WI38 (cell line): ENCODE measurements at regions not wholly inside any gene's neighbourhood (a gene's known extent, or its start where the extent isn't known, plus 50 kb on each side); places are given as distances from the start of the nearest gene placed in this dataset.
"Not testable (repeated sequence)": the region's sequence is repeated elsewhere in the genome, so short reads cannot be mapped to it uniquely, and the experiment has no call there.

Source experiments
- H3K4me3 ChIP-seq: 2 replicates; pipeline ENCODE4 v1.5.1; 2011; ENCODE audit warnings: low read depth, mild to moderate bottlenecking, control low read depth, low read length
- CTCF ChIP-seq: IDR thresholded peaks from 2 replicates; pipeline ENCODE4 v1.5.1; 2012; ENCODE audit warnings: low read depth, mild to moderate bottlenecking, control low read depth, low read length

- no peak overlapping the region for H3K4me3 ChIP-seq
- TF ChIP-seq CTCF, result no peak
Observed at GRCh38 chr2:111534910-111535352, 349.1 kb downstream of the ANAPC1 start.

DNA sequence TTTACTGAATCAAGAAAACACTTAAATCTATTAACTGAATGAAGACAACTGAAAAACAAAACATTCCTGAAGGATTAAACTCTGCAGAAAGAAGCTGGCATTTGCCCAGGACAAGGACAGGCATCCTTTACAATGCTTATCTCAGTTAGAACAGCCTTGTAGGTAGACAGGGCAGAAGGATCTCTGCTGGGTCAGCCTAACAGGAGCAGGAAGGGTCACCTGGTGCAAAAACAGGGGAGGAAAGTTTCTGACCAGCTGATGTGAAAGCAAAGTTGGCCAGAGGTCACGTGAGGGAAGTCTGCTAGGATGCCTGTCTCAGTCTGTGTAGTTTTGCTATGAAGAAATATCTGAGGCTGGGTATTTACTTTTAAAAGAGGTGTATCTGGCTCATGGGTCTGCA is 348.6 kb downstream of the ANAPC1 start:
- no peak for TF ChIP-seq CTCF
- no peak overlapping the region for H3K4me3 ChIP-seq

DNA sequence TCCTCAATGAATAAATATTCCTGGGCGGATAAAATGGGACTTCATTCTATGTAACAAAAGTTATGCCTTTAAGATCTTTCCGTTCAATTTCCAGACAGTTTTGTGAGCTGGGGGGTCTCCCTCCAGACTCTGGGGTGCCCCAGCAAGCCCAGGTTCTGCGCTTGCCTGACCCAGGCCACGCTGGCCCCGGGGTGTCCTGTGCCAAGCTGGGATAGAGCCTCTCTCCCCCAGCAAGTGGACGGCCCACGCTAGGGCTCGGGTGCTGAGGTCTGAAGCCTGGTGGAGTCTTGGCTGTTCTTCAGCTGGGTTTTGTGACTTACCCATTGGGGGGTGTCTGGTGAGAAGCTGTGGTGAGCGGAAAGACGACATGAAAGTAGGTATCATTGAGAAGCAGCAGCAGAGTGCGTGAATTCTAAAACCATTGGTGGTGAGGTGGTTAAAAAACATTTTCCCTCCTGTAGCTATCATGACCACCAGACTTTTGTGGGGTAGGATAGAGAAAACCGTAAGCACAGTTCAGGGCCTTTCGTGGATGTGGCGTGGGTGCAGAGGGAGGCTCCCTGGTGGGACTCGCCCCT is 346.8 kb downstream of the ANAPC1 start:
- TF ChIP-seq CTCF, result no peak

DNA sequence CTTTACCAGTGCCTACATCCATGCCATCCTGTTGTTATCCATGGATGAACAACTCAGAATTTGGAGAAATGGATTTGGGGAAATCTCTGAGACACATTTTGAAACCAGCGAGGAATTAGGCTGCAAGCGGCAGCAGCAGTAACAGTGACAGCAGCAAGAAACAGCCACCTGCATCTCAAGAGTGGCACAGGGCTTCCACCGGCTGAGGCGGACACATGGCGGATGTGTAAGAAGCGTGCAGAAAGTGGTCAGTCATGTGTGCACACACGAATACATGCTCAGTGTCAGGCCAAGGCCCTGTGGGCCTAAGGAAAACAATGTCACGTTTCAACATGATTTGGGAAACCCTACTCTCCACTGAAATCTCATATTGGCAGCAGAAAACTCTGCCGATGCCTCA is 344.0 kb downstream of the ANAPC1 start:
- not testable (repeated sequence) for H3K4me3 ChIP-seq

More for the DNA sequence above, 346.8 kb downstream of the ANAPC1 start:
- no peak overlapping the region for H3K4me3 ChIP-seq

GRCh38 chr2:111542120-111542774 is 341.7 kb downstream of the ANAPC1 start:
- not testable (repeated sequence) for H3K4me3 ChIP-seq

DNA sequence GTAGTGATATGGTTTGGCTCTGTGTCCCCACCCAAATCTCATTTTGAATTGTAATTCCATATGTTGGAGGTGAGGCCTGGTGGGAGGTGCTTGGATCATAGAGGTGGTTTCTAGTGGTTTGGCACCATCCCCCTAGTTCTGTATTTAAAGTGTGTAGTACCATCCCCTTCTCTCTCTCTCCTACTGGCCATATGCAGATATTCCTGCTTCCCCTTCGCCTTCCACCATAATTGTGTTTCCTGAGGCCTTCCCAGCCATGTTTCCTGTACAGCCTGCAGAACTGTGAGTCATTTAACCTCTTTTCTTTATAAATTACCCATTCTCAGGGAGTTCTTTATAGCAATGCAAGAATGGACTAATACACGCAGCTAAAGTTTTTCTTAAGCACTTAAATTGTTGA is 340.0 kb downstream of the ANAPC1 start:
- H3K4me3 ChIP-seq, result not testable (repeated sequence)

DNA sequence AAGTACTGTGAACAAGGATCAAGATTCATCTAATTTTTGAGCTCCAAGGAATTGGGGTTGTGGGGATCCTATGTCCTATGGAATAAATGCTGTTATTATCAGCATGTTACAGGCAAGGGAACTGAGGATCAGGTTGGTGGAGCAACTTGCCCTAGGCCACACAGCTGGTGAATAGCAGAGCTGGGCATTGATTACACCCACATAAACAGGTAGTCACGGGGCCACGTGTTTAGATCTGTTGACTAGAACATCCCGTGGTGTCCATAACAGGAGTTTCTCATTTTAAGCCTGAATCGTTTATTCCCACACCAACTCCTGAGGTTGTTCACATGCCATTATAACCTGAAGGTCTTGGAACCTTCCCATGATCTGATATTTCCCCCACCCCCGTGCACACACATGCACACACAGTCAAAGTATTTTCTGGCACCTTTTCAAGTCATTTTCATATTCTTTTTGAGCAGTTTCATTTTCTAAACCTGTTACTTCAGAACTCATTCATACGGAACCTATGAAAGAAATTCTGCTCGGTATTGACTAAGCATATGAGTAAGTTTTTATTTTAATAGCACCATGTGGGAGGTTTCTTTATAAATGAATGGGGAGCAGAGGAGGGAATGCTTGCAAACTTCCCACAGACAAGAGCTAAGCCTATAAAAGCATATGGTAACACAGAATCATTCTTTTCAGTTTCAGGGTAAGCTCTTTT is 338.1 kb downstream of the ANAPC1 start:
- not testable (repeated sequence) for H3K4me3 ChIP-seq

- not testable (repeated sequence) for H3K4me3 ChIP-seq
Observed at GRCh38 chr2:111546578-111546977, 337.4 kb downstream of the ANAPC1 start.

DNA sequence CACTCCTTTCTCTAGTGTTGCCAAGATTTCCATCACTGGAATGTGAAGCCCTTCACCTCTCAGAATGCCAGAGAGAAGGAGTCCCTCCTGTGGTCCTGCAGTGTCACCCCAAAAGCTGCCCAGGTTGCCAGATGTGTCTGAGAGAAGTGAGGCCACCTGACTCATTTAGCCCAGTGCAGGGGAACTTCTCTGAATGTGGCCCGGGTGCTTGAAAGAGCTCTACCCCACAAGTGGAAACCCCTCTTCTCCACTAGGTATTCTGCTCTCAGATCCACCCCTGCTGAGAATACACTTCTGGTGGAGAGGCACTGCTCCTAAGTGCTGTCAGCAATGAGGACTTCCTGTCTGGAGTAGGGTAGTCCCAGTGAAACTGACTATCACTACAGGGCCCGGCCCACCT is 334.8 kb downstream of the ANAPC1 start:
- H3K4me3 ChIP-seq, result not testable (repeated sequence)

DNA sequence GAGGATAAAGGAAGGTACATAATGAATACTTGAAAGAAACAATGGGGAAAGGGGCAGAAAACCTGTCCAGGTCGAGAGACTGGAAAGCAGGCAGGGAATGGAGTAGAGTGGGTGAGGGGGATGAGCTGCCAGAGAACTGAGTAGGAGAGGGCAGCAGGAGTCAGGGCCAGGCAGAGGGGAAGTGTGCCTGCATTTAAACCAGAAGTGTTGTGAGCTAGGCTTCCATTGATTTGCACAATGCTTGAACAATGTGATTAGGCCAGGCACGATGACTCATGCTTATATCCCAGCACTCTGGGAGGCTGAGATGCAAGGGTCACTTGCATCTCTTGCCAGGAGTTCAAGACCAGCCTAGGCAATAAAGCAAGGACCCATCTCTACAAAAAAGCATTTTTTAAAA is 332.6 kb downstream of the ANAPC1 start:
- not testable (repeated sequence) for H3K4me3 ChIP-seq

GRCh38 chr2:111552625-111553024 is 331.4 kb downstream of the ANAPC1 start:
- H3K4me3 ChIP-seq, result not testable (repeated sequence)

DNA sequence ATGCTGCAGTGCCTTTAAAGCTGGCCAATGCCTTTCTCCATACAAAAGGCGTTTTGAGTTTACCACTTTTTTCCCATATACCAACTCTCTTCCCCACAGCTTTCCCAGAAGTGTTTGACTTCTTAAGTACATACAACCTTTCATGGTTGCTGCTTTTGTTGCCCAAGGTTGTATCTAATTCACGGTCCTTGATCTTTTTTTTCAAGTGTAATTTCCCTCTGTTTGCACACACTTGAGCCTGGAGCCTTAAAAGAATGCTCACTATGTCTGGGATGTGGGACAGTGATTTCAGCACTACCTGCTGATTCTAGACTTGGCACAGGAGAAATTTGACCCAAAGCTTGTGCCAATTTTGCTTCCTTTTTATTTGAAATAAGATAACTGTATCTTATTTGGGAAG is 324.7 kb downstream of the ANAPC1 start:
- H3K4me3 ChIP-seq, result not testable (repeated sequence)

GRCh38 chr2:111559814-111560213 is 324.2 kb downstream of the ANAPC1 start:
- not testable (repeated sequence) for H3K4me3 ChIP-seq

DNA sequence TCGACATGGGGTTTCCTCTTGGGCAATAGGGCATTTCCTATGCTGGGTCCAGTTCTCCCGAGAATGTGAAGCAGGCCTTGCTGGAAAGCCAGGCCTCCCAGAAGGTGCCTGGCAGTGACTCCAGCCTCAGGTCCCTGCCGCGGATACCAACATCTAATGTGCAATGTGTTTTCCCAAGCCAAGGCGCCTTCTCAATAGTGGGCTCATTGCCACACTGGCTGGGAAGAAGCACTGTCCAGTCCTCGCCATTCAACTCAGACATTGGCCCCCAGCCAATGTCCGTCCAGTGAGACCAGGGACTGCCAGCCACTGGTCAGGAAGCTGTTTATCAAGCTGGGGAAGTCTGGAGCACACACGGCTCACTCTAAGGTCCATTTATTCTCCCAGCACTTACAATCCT is 317.9 kb downstream of the ANAPC1 start:
- H3K4me3 ChIP-seq, result not testable (repeated sequence)

- H3K4me3 ChIP-seq, result not testable (repeated sequence)
Observed at GRCh38 chr2:111567233-111567632, 316.8 kb downstream of the ANAPC1 start.

DNA sequence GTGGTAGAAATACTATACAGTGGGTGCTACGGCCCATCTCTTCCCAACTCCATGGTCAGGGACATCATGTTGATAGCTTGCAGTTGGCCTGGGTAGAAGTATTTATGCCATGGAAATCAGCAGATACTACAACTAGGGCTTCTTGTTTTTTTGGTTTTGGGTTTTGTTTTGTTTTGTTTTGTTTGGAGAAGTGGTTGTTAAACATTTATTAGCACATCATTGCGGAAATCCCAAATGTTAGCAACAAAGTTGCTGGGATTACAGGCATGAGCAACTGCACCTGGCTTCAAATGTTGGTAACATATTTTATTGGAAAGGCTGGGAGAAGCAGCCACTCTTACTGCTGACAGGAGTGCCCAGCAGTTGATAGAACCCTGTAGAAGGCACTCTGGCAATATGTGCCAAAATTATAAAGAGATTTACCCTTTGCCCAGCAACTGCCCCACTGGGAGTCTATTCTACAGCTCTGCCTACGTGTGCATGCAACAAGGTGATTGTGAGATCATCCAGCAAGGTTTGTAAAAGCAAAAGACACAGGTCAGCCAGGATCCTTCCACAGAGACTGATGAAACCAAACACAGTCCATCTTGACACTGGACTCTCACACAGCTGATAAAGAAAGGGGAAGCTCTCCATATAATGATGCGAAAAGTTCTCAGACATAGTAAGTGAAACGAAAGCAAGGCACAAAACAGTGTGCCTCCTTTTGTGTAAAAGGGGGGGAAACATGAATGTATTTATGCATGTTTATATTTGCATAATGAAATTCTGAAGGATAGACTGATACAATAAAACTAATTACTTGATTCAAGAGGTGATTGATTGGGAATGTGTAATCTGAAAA is 314.4 kb downstream of the ANAPC1 start:
- not testable (repeated sequence) for H3K4me3 ChIP-seq
